Natural killer cell (primary cell): ENCODE measurements at regions not wholly inside any gene's neighbourhood (a gene's known extent, or its start where the extent isn't known, plus 50 kb on each side); places are given as distances from the start of the nearest gene placed in this dataset.
A peak's percentile ranks its signal among the peaks of the same experiment; 100 is the strongest.

Source experiments
- ATAC-seq, 3 donors: fragments of 150-1000 bp in 2 of 3; fragments of 200-7000 bp in 1 of 3; cut with Tn5 transposase; 1 replicate in 1 of 3; 2 replicates in 2 of 3; pipeline ENCODE4 v1.10.0; 2021; ENCODE audit warnings: mild to moderate bottlenecking in 2 of 3, moderate library complexity in 2 of 3
- DNase-seq, 2 donors: peaks; one replicate each; pipeline versions ENCODE4 v3.0.0 to v3.0.0-alpha.2; 2013 to 2021; ENCODE audit warnings: mixed read lengths in 1 of 2
- H3K27ac ChIP-seq: one replicate; pipeline ENCODE4 v1.5.1; 2013; ENCODE audit warnings: mild to moderate bottlenecking, low read length
- H3K27me3 ChIP-seq: one replicate; pipeline ENCODE4 v1.6.1; 2013; ENCODE audit warnings: low read length; ENCODE audit not compliant: control insufficient read depth, insufficient read depth
- H3K36me3 ChIP-seq: one replicate; pipeline ENCODE4 v1.6.1; 2013; ENCODE audit warnings: low read length; ENCODE audit not compliant: control insufficient read depth, insufficient read depth
- H3K4me1 ChIP-seq: one replicate; pipeline ENCODE4 v1.6.1; 2013; ENCODE audit warnings: low read length; ENCODE audit not compliant: control insufficient read depth, insufficient read depth
- H3K4me3 ChIP-seq: one replicate; pipeline ENCODE4 v1.5.1; 2013; ENCODE audit warnings: low read length
- H3K9me3 ChIP-seq: one replicate; pipeline ENCODE4 v1.6.1; 2013; ENCODE audit warnings: low read length; ENCODE audit not compliant: control insufficient read depth, insufficient read depth
- H3K27ac Mint-ChIP-seq, 2 donors: one replicate each; pipeline ENCODE4 v1.8.0; 2022; ENCODE audit warnings: mild to moderate bottlenecking in 2 of 2, mixed read lengths in 2 of 2, moderate library complexity in 1 of 2
- H3K27me3 Mint-ChIP-seq, 2 donors: one replicate each; pipeline ENCODE4 v1.8.0; 2022; ENCODE audit warnings: low read depth in 2 of 2, mixed read lengths in 2 of 2
- H3K36me3 Mint-ChIP-seq: one replicate; pipeline ENCODE4 v1.8.0; 2022; ENCODE audit warnings: mixed read lengths
- H3K4me1 Mint-ChIP-seq, 2 donors: one replicate each; pipeline ENCODE4 v1.8.0; 2022; ENCODE audit warnings: mixed read lengths in 2 of 2
- H3K4me3 Mint-ChIP-seq: one replicate; pipeline ENCODE4 v1.8.0; 2022; ENCODE audit warnings: mild to moderate bottlenecking, moderate library complexity, mixed read lengths
- H3K9me3 Mint-ChIP-seq, 2 donors: one replicate each; pipeline ENCODE4 v1.8.0; 2022; ENCODE audit warnings: mixed read lengths in 2 of 2
- WGBS: methylation state at CpG from one replicate; pipeline ENCODE4 v1.1.7; 2013; ENCODE audit warnings: missing lambda C conversion rate; ENCODE audit not compliant: insufficient coverage; 5-methylcytosine and 5-hydroxymethylcytosine counted together
- intact Hi-C: fragments of 100-400 bp; cut with micrococcal nuclease; formaldehyde crosslinking; loops from one replicate; pipeline ENCODE4 v1.14.2; 2022
- TF ChIP-seq, protein P1 (sequence below): fragments of 200-600 bp; IDR thresholded peaks from one replicate; pipeline ENCODE4 v1.8.0; 2022; ENCODE audit warnings: antibody characterized with exemption

DNA sequence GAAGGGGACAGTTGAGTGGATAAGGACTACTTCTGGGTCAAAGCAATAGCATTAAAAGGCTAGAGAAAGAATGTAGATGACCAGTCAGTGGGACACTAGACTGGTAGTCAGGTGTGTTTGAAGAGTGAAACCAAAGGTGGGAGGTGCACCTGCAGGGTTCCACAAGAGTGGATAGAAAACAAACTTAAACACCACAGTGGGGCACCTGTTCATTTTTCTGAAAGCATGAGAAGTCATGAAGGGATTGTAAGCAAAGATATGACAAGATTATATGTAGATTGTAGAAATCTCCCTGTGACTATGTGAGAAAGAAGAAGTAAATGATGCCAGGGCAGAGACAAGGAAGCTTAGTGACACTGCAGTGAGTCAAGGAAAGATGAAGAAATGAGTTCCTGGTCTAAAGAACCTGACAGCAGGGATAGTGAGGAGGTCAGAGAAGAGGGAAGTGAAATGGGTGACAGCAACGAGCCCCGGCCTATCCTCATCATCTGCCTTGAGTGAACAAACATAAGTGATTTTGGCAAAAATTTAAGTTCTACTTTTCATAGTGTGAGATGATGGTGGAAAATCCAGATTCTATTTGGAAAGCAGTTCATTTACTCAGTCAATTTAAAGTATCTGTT, 296.9 kb downstream of the TLE4 start:
- no peak overlapping the region for H3K27ac Mint-ChIP-seq
- no peaks in the 10 kb centered on the region for H3K27me3 ChIP-seq
- H3K9me3 ChIP-seq, result no peaks in the 10 kb centered on the region
- ATAC-seq (peak; percentile 21 to 44 (median 39)), DNase-seq (peak in 1 of 2 donors; percentile 13)
- WGBS, result 78% methylated on average over 2 of the region's 2 CpGs
- H3K4me1 ChIP-seq, result peaks cover 26% of the 10 kb centered on the region
- intact Hi-C loops, result no loop called here
- H3K27ac ChIP-seq, result no peak overlapping the region
- H3K9me3 Mint-ChIP-seq, result no peaks in the 10 kb centered on the region
- no peaks in the 10 kb centered on the region for H3K36me3 Mint-ChIP-seq
- peaks cover 15 to 16% of the 10 kb centered on the region in 2 donors for H3K4me1 Mint-ChIP-seq
- no peak overlapping the region for H3K4me3 ChIP-seq
- H3K27me3 Mint-ChIP-seq, result no peaks in the 10 kb centered on the region
- TF ChIP-seq, protein P1, sequence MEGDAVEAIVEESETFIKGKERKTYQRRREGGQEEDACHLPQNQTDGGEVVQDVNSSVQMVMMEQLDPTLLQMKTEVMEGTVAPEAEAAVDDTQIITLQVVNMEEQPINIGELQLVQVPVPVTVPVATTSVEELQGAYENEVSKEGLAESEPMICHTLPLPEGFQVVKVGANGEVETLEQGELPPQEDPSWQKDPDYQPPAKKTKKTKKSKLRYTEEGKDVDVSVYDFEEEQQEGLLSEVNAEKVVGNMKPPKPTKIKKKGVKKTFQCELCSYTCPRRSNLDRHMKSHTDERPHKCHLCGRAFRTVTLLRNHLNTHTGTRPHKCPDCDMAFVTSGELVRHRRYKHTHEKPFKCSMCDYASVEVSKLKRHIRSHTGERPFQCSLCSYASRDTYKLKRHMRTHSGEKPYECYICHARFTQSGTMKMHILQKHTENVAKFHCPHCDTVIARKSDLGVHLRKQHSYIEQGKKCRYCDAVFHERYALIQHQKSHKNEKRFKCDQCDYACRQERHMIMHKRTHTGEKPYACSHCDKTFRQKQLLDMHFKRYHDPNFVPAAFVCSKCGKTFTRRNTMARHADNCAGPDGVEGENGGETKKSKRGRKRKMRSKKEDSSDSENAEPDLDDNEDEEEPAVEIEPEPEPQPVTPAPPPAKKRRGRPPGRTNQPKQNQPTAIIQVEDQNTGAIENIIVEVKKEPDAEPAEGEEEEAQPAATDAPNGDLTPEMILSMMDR, result no peak
- no peak overlapping the region for H3K4me3 Mint-ChIP-seq
- no peaks in the 10 kb centered on the region for H3K36me3 ChIP-seq

- TF ChIP-seq, protein P1, result no peak
- peaks cover 0 to 2% of the 10 kb centered on the region in 2 donors for H3K9me3 Mint-ChIP-seq
- H3K36me3 Mint-ChIP-seq, result no peaks in the 10 kb centered on the region
- H3K4me3 ChIP-seq, result no peak overlapping the region
- WGBS, result 97% methylated on average over 32 of the region's 32 CpGs
- DNase-seq (no peak), ATAC-seq (no peak)
- H3K27ac ChIP-seq, result no peak overlapping the region
- intact Hi-C loops, result no loop called here
- H3K4me1 Mint-ChIP-seq, result peaks cover 26 to 27% of the 10 kb centered on the region in 2 donors
- no peaks in the 10 kb centered on the region for H3K36me3 ChIP-seq
- H3K27me3 ChIP-seq, result no peaks in the 10 kb centered on the region
- H3K4me1 ChIP-seq, result peaks cover 27% of the 10 kb centered on the region
- peaks cover 3% of the 10 kb centered on the region for H3K9me3 ChIP-seq
- H3K27ac Mint-ChIP-seq, result no peak overlapping the region
- no peaks in the 10 kb centered on the region for H3K27me3 Mint-ChIP-seq
- H3K4me3 Mint-ChIP-seq, result no peak overlapping the region
Measured at GRCh38 chr9:79862921-79863890, 291.4 kb downstream of the TLE4 start.

GRCh38 chr9:79858508-79858907, 286.7 kb downstream of the TLE4 start:
- intact Hi-C loops, result no loop called here
- DNase-seq (peak in 1 of 2 donors; percentile 50), ATAC-seq (peak; percentile 82 to 97 (median 91))
- Histone ChIP-seq H3K27ac (peak overlapping the region; percentile 68), H3K36me3 (no peaks in the 10 kb centered on the region), H3K9me3 (peaks cover 3% of the 10 kb centered on the region), H3K4me3 (peak overlapping the region; percentile 16), H3K27me3 (no peaks in the 10 kb centered on the region), H3K4me1 (peaks cover 3% of the 10 kb centered on the region)
- TF ChIP-seq, protein P1, result no peak
- H3K9me3 Mint-ChIP-seq, result peaks cover 0 to 2% of the 10 kb centered on the region in 2 donors
- H3K27ac Mint-ChIP-seq, result peak overlapping the region; percentile 79 to 89
- peak overlapping the region; percentile 85 for H3K4me3 Mint-ChIP-seq
- no peaks in the 10 kb centered on the region for H3K36me3 Mint-ChIP-seq
- H3K4me1 Mint-ChIP-seq, result peaks cover 15 to 20% of the 10 kb centered on the region in 2 donors
- no peaks in the 10 kb centered on the region for H3K27me3 Mint-ChIP-seq
- WGBS, result 73% methylated on average over 3 of the region's 3 CpGs
